ENCODE measurements at regions not wholly inside any gene's neighbourhood (a gene's known extent, or its start where the extent isn't known, plus 50 kb on each side); places are given as distances from the start of the nearest gene placed in this dataset.

DNA sequence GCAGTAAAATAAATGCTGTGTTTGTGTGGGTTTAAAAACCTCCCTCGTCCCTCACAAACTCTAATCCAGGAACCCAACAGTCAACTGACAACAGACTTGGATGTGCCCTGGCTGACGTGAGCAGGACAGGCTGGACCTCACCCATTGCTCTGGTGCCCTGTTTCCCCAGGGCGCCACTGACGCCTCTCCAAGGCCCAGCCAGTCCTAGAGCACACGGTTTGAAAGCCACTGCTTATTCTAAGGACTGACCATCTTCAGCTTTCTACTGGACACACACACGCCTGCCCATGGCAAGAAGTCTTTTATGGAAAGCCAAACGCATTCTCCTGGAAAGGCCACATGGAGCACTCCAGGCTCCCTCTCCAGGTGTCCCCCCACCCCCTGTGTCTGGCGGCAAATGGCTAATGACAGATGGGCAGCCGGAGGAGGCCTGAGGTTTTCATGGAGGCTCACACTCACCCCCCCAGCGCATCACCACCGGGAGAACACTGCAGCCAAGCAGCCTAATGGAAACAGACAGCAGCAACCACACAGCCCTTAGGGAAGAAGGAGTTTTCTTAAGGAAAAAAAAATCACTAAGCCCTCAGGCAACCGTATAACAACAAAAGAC lies 319.2 kb downstream of the SOX9 start:
- Histone ChIP-seq H3K4me3 (ENCODE audit: low read depth, low read length) (no peak overlapping the region), H3K36me3 (no peaks in the 10 kb centered on the region), H3K27ac (no peak overlapping the region), H3K9me3 (ENCODE audit: severe bottlenecking) (peaks cover 3% of the 10 kb centered on the region), H3K27me3 (ENCODE audit: insufficient read depth, low read depth, severe bottlenecking) (no peaks in the 10 kb centered on the region)
- peak; percentile 59 for DNase-seq
- TF ChIP-seq, protein P1, sequence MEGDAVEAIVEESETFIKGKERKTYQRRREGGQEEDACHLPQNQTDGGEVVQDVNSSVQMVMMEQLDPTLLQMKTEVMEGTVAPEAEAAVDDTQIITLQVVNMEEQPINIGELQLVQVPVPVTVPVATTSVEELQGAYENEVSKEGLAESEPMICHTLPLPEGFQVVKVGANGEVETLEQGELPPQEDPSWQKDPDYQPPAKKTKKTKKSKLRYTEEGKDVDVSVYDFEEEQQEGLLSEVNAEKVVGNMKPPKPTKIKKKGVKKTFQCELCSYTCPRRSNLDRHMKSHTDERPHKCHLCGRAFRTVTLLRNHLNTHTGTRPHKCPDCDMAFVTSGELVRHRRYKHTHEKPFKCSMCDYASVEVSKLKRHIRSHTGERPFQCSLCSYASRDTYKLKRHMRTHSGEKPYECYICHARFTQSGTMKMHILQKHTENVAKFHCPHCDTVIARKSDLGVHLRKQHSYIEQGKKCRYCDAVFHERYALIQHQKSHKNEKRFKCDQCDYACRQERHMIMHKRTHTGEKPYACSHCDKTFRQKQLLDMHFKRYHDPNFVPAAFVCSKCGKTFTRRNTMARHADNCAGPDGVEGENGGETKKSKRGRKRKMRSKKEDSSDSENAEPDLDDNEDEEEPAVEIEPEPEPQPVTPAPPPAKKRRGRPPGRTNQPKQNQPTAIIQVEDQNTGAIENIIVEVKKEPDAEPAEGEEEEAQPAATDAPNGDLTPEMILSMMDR (IDR thresholded peaks at IDR 0.05; ENCODE audit: low read depth, low read length), result no peak

DNA sequence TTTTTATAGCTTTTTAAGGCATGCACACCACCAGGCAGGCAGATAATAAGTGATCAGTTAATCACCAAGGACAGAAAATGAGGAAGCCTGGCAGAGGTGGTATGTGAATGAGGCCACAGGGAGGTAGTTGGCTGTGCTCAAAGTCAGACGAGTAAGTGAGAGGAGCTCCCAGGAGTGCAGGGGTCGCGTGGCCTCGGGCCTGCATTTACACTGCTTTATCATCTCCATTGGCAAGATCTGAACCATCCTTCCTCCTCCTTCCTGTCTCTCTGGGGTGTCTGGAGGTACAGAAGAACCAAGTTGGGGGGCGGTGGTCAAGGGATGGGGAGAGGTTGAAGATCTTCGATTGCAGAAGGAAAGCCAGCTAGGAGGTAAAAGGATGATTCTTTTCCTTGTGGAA lies 320.1 kb downstream of the SOX9 start:
- no peak overlapping the region for H3K4me3 ChIP-seq (ENCODE audit: low read depth, low read length)

DNA sequence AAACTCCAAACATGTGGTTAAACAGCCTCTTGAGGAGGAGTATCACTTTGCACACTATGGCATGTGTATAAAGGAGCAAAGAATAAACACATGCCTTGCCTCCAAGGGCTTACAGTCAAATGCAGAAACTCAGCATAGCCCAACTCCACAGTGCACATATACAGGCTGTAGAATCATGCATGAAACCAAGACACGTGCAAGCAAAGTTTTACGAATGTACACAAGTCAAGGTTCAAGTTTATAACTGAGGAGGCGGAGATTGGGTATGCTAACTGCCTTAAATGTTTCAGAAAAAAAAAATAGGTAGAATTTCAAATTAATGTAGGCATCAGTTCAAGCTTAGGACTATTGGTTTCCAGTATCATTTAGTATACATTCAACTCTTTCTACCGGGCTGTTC lies 321.1 kb downstream of the SOX9 start:
- TF ChIP-seq, protein P1 (IDR thresholded peaks at IDR 0.05; ENCODE audit: low read depth, low read length), result no peak
- peaks cover 3% of the 10 kb centered on the region for H3K9me3 ChIP-seq (ENCODE audit: severe bottlenecking)

More for the DNA sequence above, 320.1 kb downstream of the SOX9 start:
- TF ChIP-seq, protein P1 (IDR thresholded peaks at IDR 0.05; ENCODE audit: low read depth, low read length), result no peak
- peaks cover 3% of the 10 kb centered on the region for H3K9me3 ChIP-seq (ENCODE audit: severe bottlenecking)
- no peak overlapping the region for H3K27ac ChIP-seq
- no peak for DNase-seq
- no peaks in the 10 kb centered on the region for H3K36me3 ChIP-seq
- H3K27me3 ChIP-seq (ENCODE audit: insufficient read depth, low read depth, severe bottlenecking), result no peaks in the 10 kb centered on the region

DNA sequence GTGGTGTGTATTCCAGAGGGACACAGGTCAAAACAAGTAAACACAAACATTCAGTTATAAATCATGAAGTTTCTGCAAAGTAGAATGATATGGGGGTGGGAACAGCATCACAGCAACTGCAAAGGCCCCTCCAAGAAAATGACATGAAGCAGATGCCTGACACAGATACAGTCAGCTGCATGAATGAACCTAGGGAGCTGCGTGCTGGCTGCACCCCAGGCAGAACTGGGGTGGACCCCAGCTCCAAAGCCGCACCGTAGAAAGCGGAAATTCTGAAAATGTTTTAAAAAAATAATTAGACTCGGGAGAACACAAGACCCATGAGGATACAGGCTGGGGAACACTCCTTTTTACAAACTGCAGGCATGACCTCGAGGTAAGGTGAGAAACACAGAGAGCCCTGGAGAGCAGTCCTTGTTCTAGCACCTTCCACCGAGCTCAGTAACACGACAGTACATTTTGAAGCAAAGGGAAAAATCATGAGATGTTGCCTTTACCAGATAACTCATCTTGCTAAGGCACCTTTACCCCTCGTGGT lies 323.8 kb downstream of the SOX9 start:
- Histone ChIP-seq H3K9me3 (ENCODE audit: severe bottlenecking) (peaks cover under 1% of the 10 kb centered on the region), H3K27ac (no peak overlapping the region), H3K4me3 (ENCODE audit: low read depth, low read length) (no peak overlapping the region), H3K27me3 (ENCODE audit: insufficient read depth, low read depth, severe bottlenecking) (no peaks in the 10 kb centered on the region), H3K36me3 (no peaks in the 10 kb centered on the region)
- DNase-seq, result no peak
- TF ChIP-seq, protein P1 (IDR thresholded peaks at IDR 0.05; ENCODE audit: low read depth, low read length), result no peak

More for the DNA sequence above, 321.1 kb downstream of the SOX9 start:
- Histone ChIP-seq H3K4me3 (ENCODE audit: low read depth, low read length) (no peak overlapping the region), H3K27ac (no peak overlapping the region), H3K27me3 (ENCODE audit: insufficient read depth, low read depth, severe bottlenecking) (no peaks in the 10 kb centered on the region), H3K36me3 (no peaks in the 10 kb centered on the region)
- no peak for DNase-seq

DNA sequence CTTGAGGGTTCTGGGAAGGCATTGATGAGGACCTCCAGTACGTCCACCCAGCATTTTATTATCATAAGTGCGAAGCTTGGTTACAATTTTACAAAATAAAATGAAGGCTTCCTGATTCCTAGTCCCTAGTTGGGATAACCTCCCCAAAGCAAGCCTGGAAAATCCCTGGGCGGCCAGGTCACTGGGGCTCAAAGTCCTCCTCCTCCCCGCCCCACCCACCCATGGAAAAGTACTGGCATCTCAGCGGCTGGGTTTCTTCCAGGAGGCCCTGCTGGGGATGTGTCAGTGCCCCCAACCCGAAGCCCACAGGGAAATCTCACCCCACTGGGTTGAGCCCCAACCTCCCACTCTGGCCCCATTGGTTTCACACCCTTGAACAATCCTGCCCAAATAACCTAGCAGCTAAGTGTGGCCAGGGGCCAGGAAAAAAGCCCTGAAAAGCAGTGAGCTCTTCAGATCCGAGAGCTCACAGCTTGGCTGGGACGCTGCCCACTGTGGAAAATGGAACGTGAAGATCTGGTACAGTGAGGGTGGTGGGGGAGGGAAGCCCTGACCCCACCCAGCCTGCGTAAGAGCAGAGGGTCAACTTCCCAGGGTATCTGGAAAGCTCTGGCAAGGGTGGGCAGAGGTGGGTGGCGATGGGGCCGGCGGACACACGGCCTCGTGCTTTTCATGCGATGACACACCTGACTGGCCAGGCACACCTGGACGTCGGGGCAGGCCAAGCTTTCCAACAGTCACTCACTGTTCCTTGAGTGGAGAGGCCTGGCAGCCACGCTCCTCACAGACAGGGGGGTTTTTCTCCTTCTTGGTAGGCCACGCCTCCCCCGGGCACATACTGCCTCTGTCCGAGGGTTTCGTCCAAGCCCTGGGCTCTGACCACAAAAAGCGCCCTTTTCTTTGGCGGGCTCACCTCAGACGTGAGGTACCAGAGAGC lies 324.5 kb downstream of the SOX9 start:
- TF ChIP-seq, protein P1 (IDR thresholded peaks at IDR 0.05; ENCODE audit: low read depth, low read length), result no peak
- DNase-seq, result no peak
- Histone ChIP-seq H3K27me3 (ENCODE audit: insufficient read depth, low read depth, severe bottlenecking) (no peaks in the 10 kb centered on the region), H3K27ac (no peak overlapping the region), H3K9me3 (ENCODE audit: severe bottlenecking) (no peaks in the 10 kb centered on the region), H3K4me3 (ENCODE audit: low read depth, low read length) (no peak overlapping the region), H3K36me3 (no peaks in the 10 kb centered on the region)

Measured in WERI-Rb-1 (cell line).